Transverse colon (tissue), 4 donors: ENCODE measurements at regions not wholly inside any gene's neighbourhood (a gene's known extent, or its start where the extent isn't known, plus 50 kb on each side); places are given as distances from the start of the nearest gene placed in this dataset.

Source experiments
- EP300 ChIP-seq: sonication (generic); formaldehyde crosslinking; IDR thresholded peaks from one replicate; pipeline ENCODE4 v1.6.1; 2017; ENCODE audit warnings: antibody characterized with exemption, low read depth
- POLR2A ChIP-seq: fragments of 450-650 bp; IDR thresholded peaks from one replicate; pipeline ENCODE4 v1.6.1; 2016; ENCODE audit warnings: antibody characterized with exemption, mild to moderate bottlenecking, moderate library complexity
- POLR2AphosphoS5 ChIP-seq, 3 donors: sonication (generic); formaldehyde crosslinking; IDR thresholded peaks; one replicate each; pipeline ENCODE4 v1.6.1; 2016; ENCODE audit warnings: antibody characterized with exemption in 3 of 3
- TF ChIP-seq, protein P1 (sequence below), 5 experiments: fragments of 200-600 bp in 3 of 5; fragments of 450-650 bp in 2 of 5; sonication (generic) in 3 of 5; IDR thresholded peaks; 1 replicate in 2 of 5; 2 replicates in 3 of 5; pipeline ENCODE4 v1.5.1; 2016 to 2017; ENCODE audit warnings: antibody characterized with exemption in 5 of 5, inconsistent platforms in 3 of 5, mild to moderate bottlenecking in 2 of 5, moderate library complexity in 1 of 5

- TF ChIP-seq POLR2A: no peak
- TF ChIP-seq, protein P1, sequence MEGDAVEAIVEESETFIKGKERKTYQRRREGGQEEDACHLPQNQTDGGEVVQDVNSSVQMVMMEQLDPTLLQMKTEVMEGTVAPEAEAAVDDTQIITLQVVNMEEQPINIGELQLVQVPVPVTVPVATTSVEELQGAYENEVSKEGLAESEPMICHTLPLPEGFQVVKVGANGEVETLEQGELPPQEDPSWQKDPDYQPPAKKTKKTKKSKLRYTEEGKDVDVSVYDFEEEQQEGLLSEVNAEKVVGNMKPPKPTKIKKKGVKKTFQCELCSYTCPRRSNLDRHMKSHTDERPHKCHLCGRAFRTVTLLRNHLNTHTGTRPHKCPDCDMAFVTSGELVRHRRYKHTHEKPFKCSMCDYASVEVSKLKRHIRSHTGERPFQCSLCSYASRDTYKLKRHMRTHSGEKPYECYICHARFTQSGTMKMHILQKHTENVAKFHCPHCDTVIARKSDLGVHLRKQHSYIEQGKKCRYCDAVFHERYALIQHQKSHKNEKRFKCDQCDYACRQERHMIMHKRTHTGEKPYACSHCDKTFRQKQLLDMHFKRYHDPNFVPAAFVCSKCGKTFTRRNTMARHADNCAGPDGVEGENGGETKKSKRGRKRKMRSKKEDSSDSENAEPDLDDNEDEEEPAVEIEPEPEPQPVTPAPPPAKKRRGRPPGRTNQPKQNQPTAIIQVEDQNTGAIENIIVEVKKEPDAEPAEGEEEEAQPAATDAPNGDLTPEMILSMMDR (IDR thresholded peaks at IDR 0.05): no peak
- no peak for TF ChIP-seq EP300
- TF ChIP-seq POLR2AphosphoS5 (IDR thresholded peaks at IDR 0.05): no peak
Measured at GRCh38 chr7:119996634-119997033, 276.3 kb upstream of the KCND2 start.
